ENCODE measurements at regions not wholly inside any gene's neighbourhood (a gene's known extent, or its start where the extent isn't known, plus 50 kb on each side); places are given as distances from the start of the nearest gene placed in this dataset.

DNA sequence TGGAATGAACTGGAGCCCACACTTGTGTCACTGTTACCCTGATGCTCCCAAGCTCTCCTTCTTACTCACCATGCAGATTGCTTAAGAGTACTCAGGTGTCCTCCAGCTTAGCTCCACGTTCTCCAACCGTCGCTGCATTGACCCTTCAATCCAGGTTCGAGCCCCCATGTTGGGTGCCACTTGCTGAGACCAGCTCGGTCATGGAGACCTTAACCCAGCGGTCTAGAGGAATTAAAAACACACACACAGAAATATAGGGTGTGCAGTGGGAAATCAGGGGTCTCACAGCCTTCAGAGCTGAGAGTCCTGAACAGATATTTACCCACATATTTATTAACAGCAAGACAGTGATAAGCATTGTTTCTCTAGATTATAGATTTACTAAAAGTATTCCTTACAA, 229.1 kb upstream of the APCDD1 start:
- no peak for DNase-seq (ENCODE audit: low read depth)

DNA sequence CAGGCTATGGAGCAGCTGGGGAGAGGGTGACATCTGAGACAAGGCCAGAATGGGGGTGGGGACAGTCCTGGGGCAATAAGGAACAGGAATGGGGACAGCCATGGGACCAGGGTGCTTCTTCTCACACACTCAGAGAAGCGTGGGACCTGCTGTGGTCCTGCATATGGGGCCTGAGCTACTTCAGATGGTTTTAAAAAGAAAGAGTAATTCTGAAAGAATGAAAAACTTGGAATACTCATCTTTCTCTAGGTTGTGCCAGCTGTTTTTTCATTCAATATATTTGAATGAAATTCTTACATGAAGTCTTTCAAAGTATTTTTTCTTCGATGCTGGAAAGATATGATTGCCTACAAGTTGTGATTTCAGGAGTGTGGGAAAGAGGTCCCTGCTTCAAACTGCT, 227.5 kb upstream of the APCDD1 start:
- DNase-seq (ENCODE audit: low read depth) = no peak

DNA sequence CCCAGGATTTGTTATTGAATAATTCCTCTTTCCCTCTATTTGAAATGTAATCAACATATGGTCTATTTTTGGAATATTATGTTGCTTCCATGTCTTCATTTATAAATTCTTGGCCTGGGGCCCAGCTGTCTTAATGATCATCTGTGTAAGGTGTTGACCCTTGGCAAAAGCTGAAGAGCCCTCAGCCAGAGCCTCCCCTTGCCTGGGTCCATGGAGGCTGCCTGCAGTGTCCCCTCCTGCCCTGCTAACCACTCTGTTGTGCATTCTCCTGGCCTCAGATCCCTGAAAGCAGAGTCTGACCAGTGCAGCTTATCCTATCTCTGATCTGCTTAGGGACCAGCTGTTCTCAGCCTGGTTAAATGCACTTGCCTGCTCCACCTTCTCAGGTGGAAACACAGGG, 226.1 kb upstream of the APCDD1 start:
- no peak for DNase-seq (ENCODE audit: low read depth)

DNA sequence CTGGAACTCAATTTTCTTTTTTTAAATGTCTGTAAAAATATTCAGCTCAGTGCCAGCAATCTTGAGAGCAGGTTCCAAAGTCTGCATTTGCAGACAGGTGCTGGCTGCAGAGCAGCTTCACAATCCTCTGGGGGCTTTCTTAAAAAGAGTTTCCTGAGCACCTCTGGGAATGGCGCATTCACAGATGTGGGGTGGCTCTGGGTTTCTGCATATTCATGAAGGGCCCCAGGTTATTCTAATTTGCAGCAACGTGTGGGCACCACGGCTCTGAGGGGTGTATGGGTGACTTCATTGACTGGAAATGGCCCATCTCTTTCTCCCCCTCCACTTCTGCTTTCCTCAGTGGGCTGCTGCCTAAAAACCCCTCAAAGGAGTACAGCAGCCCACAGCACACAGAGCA, 225.0 kb upstream of the APCDD1 start:
- no peak for DNase-seq (ENCODE audit: low read depth)

DNA sequence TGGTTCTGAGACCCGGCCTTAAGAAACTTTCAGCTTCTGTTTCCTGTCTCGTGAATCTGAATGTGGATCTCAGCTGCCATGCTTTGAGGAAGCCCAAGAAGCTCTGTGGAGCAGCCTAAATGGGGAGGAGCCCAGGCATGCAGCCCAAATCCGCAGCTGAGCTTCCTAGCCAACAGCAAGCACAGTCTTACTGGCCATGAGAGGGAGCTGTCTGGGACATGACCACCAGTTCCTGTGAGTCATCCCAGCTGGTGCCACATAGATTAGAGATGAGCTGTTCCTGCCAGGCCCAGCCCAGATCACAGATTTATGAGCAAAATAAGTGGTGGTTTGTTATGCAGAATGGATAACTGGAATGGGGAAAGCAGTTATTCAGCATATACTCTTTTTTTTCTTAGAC, 224.4 kb upstream of the APCDD1 start:
- no peak for DNase-seq (ENCODE audit: low read depth)

DNA sequence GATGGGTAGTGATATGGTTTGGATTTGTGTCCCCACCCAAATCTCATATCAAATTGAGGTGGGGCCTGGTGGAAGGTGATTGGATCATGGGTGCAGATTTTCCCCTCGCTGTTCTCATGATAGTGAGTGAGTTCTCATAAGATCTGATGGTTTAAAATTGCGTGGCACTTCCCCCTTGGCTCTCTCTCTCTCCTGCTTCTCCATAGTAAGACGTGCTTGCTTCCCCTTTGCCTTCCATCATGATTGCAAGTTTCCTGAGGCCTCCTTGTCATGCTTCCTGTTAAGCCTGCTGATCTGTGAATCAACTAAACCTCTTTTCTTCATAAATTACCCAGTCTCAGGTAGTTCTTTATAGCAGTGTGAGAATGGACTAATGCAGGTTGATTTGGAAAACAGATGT, 223.2 kb upstream of the APCDD1 start:
- no peak for DNase-seq (ENCODE audit: low read depth)

DNA sequence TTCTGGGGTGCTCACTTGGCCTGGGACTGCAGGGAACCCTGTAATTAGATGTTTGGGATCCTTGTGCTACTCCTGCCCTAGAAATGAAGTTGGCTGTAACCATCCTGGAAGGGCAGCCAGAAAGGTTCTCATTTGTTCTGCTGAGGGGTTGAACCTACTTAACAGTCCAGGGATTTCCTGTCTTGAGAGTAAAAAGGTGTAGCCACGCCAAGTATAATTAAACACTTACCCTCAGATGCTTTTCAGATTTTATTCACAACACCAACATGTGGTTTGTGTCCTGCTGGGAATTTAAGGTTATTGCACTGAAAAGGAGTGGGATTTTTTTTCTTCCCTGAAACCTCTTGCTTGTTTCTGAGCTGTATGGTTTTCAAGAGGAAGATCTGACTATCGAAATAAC, 222.4 kb upstream of the APCDD1 start:
- no peak for DNase-seq (ENCODE audit: low read depth)

DNA sequence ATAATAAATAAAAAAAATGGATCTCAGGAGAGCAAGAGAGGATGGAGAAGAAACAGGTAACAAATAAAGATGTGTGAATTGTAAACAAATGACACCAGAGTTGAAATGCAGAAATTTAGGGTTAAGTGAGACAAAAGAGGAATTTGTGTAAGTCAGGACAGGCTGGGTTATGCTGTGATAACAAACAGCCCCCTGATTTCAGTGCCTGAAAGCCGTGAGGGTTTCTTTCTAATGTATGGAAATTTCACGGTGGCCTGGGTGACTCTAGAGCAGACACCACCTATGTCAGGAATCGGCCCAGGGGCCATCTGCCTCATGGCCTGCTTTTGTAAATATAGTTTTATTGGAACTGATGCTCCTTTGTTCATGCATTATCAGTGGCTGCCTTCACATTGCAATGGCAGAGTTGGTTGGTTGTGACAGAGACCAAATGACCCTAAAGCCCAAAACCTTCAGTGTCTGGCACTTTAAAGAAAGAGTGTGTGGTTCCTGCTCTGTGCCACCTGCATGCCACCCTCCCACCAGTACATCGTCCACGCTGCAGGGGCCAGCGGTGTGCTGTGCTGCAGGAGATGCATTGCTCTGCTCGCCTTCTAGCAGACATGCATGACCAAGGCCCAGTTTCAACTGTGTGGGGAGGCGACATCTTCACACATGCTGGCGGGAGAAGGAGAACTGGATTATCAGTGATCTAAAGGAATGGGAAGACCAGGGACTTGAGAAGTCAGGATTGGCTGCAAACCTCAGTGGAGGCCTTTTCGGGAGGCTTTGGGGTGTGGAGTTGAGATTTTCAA, 221.2 kb upstream of the APCDD1 start:
- DNase-seq (ENCODE audit: low read depth) = no peak

DNA sequence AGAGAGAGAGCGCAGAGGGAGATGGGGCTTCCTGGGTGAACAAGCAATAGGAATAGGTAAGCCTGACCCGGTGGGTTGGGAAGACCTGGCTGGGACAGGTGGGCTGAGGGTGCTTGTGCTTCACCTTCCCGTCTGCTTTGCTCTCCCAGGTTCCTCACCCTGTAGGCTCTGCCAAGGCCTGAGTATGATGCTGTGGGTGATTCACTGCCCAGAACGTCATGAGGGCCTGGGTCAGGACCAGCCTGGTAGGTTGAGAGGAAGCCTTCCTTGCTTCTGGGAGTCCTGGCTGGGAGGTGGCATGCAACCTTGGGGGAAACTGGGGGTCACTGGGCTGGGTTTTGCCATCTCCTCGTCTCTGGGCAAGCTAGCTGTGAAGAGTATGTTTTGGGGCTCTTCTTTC, 220.2 kb upstream of the APCDD1 start:
- no peak for DNase-seq (ENCODE audit: low read depth)

DNA sequence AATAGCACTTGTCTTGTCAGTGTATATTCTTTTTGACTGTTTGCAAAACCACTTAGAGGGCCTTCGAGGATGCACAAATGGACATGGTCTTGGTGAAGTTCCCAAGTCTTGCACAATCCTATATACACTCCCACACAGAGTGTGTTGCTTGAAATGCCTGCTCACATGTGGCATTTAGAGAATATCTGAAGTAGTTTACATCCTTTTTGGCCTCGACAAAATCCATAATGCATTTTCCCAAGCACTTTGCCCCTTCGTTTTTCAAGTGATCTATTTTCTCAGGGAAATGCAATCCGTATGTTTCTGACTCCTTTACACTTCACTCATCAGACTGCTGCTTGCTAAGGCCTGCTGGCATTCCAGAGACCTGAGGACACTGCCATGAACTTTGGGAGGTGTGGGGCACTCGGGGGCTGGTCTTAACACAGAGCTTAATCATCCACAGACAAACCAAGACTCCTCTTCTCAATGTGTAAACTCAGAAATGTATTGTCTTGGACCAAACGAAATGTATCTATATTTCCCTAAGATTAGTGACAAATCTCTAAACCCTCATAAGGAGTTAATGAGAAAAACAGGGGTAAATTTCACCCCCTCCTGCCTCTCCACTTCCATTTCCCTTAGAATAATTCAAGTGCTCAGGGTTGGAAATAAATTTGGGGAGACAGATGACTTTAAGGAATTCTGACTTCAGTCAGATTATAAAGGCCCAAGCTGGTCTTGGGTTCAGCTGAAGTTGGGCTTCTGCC, 219.3 kb upstream of the APCDD1 start:
- DNase-seq (ENCODE audit: low read depth) = no peak

DNA sequence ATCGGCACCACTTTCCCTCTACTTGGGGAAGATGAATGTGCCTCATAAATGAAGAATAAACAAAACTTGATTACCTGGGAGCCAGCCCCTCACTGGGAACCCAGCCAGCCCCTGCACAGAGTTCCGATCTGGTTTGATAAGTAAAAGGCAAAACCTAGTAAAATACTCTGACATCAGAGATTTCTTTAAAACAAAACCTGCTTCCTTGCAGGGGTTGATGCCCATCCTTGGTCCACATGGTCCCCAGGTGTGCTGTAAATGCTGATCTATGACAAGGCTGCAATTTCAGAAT, 218.8 kb upstream of the APCDD1 start:
- DNase-seq (ENCODE audit: low read depth) = no peak

DNA sequence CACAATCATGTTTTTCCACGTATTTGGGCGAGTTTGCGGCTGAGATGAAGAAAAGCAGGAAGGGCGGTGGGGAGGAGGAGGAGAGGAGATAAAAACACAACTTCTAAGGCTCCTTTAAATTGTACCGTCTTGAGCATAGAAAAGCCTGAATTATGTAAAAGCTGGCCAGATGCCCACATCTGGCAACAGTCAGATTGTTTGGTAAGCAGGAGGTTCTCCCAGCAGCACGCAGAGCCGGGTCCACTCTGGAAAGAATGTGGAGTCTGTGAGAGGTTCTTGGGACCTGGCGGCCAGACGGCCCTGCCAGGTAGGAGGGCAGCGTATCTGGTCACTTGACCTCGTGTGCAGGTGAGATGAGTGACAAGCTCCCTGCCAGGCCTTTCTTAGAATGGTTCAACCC, 215.3 kb upstream of the APCDD1 start:
- no peak for DNase-seq (ENCODE audit: low read depth)

DNA sequence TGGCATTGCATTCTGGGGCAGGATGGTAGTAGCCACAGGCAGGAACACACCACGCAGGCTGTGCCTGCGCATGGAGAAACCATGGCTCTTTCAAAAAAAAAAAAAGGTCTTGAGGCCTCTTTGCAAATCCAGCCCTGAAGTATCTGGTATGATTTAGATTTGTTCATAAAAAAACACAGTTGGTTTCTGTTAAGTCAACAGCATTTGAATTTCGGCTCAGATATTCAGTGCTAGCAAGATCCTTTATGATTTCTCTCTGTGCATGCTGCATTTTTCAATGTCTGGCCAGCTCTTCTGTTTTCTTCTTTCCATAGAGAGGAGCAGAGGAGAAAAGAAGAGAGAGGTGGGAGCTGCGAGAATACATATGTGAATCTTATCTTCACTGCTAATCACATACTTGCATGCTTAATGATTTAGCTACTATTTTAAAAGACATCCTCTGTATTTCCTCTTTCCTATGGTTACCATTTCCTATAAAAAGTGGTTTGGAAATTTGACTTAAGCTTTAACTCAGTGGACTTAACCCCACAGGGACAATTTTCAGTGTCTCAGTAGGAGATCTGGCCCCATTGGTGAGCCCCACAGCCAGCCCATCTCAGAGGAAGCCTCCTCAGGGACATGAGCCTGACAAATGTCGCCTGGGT, 214.3 kb upstream of the APCDD1 start:
- no peak for DNase-seq (ENCODE audit: low read depth)

DNA sequence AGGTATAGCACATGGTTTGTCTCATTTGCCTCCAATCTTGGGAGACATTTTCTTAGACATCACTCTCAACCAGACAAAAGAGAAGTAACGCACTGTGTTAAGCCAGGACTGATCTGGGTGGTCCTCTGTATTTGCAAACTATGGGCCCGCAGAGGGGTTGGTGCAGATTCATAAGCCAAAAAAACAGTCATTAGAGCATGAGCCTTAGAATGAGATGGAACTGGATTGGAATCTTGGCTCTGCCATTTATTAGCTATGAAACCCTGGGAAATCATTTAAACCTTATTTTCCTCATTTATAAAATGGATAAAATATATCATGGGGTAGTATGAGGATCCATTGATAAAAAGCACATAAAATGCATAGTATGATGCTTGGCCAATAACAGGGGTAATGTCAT, 213.5 kb upstream of the APCDD1 start:
- DNase-seq (ENCODE audit: low read depth) = no peak

DNA sequence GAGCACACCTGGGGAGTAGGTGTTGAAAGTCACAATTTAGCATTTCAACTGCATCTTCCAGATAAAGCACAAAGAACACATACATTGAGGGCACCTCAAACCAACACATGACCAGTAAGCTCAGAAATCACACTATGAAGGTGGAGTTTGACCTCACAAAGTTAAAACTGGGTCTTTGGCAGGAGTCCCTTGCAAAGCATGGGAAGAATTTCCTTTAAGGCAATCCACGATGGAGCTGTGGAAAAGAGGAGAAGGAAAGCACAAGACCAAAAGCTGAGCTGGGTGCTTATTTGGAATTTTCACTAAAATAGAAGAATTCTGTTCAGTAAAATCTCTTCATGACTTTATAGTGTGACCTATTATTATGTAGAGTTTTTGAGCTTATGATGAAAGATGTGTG, 212.9 kb upstream of the APCDD1 start:
- no peak for DNase-seq (ENCODE audit: low read depth)

DNA sequence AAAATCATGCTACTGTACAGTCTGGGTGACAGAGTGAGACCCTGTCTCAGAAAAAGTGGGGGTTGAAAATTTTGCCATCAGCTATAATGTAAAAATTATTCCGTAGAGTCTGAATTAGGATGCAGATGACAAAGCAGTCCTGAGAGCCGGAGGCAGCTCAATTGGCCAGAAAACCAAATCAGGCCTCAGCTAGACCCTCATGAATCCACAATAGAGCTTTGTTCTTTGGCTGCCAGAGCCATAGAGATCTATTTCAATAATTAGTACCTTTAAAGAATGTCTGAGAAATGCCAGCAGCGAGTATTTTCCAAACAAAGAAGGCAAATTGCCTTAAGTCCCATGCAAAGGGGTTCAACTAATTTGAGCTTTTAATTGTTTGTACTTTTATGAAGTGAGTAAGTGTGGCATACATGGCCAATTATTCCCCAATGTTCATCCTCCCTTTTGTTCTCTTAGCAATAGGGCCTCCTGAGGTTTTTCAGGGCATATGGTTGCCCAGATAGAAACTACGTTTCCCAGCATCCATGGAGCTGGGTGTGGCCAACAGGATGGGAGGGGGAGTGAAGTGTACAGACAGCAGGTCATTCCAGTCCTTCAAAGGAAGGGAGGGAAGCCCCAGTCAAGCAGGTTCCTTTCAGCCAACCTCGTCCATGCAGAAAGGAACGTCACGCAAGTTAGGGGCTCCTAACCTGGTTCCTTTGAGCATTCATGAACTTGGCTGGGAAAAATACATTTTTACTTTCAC, 211.3 kb upstream of the APCDD1 start:
- DNase-seq (ENCODE audit: low read depth) = no peak

DNA sequence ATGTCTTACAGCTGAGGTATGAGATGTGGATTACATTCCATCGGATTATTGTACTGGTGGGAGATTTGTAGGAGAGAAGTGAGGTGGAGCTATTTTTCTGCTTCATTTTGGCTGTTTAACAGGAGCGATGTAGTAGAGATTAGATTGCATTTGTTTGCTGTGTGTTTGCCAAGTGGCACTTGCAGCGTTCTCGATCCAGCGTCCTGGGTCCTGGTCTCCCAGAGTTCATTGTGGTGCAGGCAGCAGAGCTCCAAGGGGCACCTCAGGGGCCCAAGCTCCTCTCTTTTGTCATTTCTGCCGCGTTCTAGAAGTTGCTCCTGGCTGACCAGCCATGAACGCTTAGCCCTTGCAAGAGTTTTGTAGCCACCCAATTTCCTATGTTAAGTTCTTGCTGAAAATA, 210.1 kb upstream of the APCDD1 start:
- DNase-seq (ENCODE audit: low read depth) = no peak

DNA sequence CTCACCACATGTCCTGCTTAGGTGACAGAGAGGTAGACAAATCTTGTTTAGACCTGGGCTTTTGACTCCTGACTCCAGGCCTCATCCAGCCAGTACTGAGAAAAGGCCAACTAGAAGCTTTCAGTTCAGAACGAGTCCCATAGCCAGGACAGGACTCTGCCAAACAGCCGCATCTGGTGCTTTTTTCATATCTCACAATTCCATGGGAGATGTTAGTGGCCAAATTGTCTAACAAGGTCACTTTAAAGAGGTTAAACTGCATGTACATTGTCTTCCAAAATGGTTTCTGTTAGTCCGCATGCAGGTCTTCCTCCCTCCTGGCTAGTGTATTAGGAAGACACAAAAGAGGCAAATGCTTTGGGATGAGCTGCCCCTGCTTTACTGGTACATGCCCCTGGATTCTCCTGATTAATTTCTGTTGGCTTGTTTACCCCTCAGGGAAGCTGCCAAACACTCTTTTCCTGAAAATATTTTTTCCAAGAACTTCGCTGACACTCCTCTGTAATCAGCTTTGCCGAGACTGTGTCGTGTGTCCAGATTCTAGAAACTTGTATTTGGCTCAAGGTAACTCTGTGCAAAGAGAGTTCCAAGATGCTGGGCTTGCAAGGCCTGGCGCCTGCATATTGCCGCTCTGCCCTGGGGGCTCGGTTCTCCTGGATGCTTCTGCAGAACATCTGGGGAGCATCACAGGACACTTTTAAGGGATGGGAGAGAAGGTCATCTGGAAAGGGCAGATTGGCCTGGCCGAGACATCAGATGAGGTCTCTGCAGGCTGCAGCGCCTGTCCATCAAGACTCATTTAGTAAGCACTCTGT, 209.2 kb upstream of the APCDD1 start:
- DNase-seq (ENCODE audit: low read depth) = no peak

DNA sequence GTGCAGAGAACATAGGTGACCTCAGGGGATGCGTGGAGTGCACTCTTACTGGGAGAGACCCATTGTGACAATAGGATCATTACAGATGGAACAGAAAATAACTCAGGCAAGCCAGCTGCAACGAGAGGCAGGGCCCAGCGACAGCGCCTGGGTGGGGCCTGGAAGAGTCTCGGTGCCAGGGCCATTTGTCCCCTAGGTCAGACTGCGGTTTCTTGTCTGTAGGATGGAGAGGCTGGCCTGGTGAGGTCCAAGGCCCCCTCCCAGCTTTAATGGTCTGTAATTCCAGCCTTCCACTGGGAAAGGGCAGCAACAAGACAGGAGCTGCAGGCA, 208.6 kb upstream of the APCDD1 start:
- no peak for DNase-seq (ENCODE audit: low read depth)

DNA sequence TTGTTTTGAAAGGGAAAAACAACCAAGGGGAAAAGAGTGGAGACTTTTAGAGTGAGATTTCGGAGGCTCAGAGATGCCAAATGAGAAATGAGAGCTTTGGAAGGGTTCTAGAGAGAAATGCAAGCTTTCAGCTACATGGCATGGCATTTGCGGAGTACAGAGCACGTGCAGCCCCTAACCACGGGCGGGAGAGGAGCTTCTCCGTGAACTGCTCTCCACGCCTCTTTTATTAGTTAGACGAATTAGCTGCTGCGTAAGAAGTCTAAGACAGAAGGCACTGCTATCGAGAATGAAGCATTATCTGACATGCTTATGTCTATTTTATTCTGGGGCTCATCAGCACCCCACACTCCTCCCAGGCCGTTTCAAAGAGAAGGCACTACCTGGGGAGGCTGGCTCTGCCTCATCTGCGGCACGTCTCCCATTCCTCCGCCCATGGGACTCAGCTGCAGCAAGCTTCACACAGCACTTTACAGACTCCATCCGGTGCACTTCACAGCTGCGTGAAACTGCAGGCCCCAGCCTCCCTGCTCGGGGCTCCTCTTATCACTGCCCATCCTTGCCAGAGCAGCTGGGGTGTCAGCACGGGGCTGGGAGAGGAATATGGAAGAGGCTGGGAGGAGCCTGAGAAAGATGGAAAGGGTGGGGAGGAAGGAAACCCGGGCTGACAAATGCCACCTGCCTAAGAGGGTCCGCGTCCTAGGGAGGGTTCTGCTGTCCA, 207.3 kb upstream of the APCDD1 start:
- no peak for DNase-seq (ENCODE audit: low read depth)

DNA sequence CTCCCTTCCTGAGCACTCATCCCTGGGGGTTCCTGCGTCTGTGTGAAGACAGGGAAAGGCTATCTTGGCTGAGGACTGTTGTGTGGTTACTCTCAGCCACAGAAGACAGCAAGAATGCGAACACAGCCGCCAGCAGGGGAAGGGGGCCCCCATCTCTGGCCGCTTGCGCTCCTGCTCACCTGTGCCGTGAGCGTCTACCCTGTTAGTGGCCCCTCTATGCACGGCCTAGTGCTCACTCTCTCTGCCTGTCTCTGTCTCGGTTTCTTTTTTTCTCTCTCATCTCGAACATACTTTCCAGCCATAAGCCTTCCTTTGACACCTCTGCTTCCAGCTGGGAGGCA, 206.7 kb upstream of the APCDD1 start:
- DNase-seq (ENCODE audit: low read depth) = no peak

DNA sequence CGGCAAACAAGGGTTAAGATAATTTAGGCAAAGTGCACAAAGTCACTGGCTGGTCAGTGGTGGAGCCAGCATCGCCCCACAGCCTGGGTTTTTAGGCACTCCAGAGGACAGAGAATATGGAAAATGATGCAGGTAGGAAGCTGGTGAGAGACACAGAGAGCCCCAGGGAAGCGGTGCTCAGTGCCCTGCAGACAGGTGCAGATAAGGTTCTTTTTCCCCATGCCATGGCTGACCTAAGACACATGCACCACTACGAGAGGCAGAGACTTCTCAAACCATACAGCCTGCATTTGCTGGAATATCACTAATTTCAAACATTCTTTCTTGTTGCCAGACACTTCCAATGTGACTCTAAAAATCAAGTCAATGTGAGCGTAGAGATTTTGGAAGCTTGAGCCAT, 205.7 kb upstream of the APCDD1 start:
- no peak for DNase-seq (ENCODE audit: low read depth)
